HepG2 (cell line): ENCODE measurements at regions not wholly inside any gene's neighbourhood (a gene's known extent, or its start where the extent isn't known, plus 50 kb on each side); places are given as distances from the start of the nearest gene placed in this dataset.
A peak's percentile ranks its signal among the peaks of the same experiment; 100 is the strongest.

Source experiments
- ATAC-seq: fragments of 200-7000 bp; cut with Tn5 transposase; 3 replicates; pipeline ENCODE4 v1.9.1; 2020; ENCODE audit warnings: mild to moderate bottlenecking, moderate library complexity
- BruUV-seq: library from RNA; stranded (reverse); fragments of 400-500 nt; replicated peaks from 2 replicates; lab custom pipeline; 2021; lab: Mats Ljungman, UMichigan
- CTCF ChIA-PET: fragments of 300-600 bp; formaldehyde crosslinking; extraction: SDS; loops from one replicate; lab custom pipeline; 2021; ENCODE audit warnings: low total read pairs, inconsistent platforms, low intra/inter-chr PET ratio; lab: Yijun Ruan, JAX
- POLR2A ChIA-PET: fragments of 350-600 bp; sonication (Branson Sonifier 250); formaldehyde crosslinking; loops from one replicate; lab custom pipeline; 2020; ENCODE audit warnings: antibody characterized with exemption, inconsistent platforms; lab: Yijun Ruan, JAX
- DNase-seq: peaks from one replicate; pipeline ENCODE4 v3.0.0-alpha.2; 2015; ENCODE audit warnings: low spot score
- FAIRE-seq: peaks from 3 replicates; lab custom pipeline; 2011; peaks lifted over from hg19 to GRCh38; lab: Jason Lieb, UNC
- H2AFZ ChIP-seq: one replicate; pipeline ENCODE4 v1.6.1; 2011; ENCODE audit warnings: low read length, inconsistent platforms
- H3K27ac ChIP-seq: fragments of 300-600 bp; 3 replicates; pipeline ENCODE4 v1.8.0; 2011; ENCODE audit warnings: mixed run types, mild to moderate bottlenecking, mixed read lengths, low read length, inconsistent platforms; ENCODE audit not compliant: insufficient read depth; ENCODE audit errors: extremely low read length
- H3K27me3 ChIP-seq, 2 experiments: fragments of 200-600 bp in 1 of 2; 2 replicates in 1 of 2; 3 replicates in 1 of 2; pipeline versions ENCODE4 v1.6.0 to v1.8.0; 2011; ENCODE audit warnings: low read length in 2 of 2, mild to moderate bottlenecking in 2 of 2, moderate library complexity in 2 of 2, inconsistent platforms in 1 of 2; ENCODE audit not compliant: insufficient read depth in 2 of 2, control insufficient read depth in 1 of 2
- H3K36me3 ChIP-seq, 2 experiments: fragments of 200-600 bp in 1 of 2; replicated peaks in 1 of 2; 2 replicates in 1 of 2; 3 replicates in 1 of 2; pipeline versions ENCODE4 v1.5.1 to v1.8.0; 2011; ENCODE audit warnings: low read length in 2 of 2, inconsistent platforms in 1 of 2; ENCODE audit not compliant: insufficient read depth in 2 of 2, control insufficient read depth in 1 of 2
- H3K4me1 ChIP-seq: 2 replicates; pipeline ENCODE4 v1.5.1; 2012; ENCODE audit warnings: low read length, inconsistent platforms; ENCODE audit not compliant: insufficient read depth
- H3K4me2 ChIP-seq: 2 replicates; pipeline ENCODE4 v1.6.0; 2011; ENCODE audit warnings: low read depth, low read length, inconsistent platforms
- H3K4me3 ChIP-seq, 3 experiments: fragments of 200-600 bp in 1 of 3; sonication (generic), shearing (Covaris generic) in 1 of 3; replicated peaks in 1 of 3; 2 replicates each; pipeline ENCODE4 v1.5.1; 2011 to 2016; ENCODE audit warnings: low read length in 3 of 3, inconsistent platforms in 2 of 3, low read depth in 2 of 3, mild to moderate bottlenecking in 2 of 3, control low read depth in 1 of 3, mixed read lengths in 1 of 3; ENCODE audit not compliant: insufficient read depth in 1 of 3
- H3K79me2 ChIP-seq: one replicate; pipeline ENCODE4 v1.6.1; 2011; ENCODE audit warnings: low read length, inconsistent platforms; ENCODE audit not compliant: insufficient read depth
- H3K9ac ChIP-seq: 2 replicates; pipeline ENCODE4 v1.6.0; 2011; ENCODE audit warnings: mild to moderate bottlenecking, low read depth, low read length, inconsistent platforms; ENCODE audit not compliant: insufficient read depth
- H3K9me3 ChIP-seq: 2 replicates; pipeline ENCODE4 v1.5.1; 2012; ENCODE audit warnings: mild to moderate bottlenecking, low read length
- H4K20me1 ChIP-seq: 2 replicates; pipeline ENCODE4 v1.6.0; 2011; ENCODE audit warnings: inconsistent platforms, mild to moderate bottlenecking, low read length, moderate library complexity; ENCODE audit not compliant: insufficient read depth
- ATF7 ChIP-seq, 2 experiments: fragments of 450-650 bp in 1 of 2; sonication (generic) in 1 of 2; formaldehyde crosslinking in 1 of 2; IDR thresholded peaks; 2 replicates each; pipeline versions ENCODE4 v1.4.0 to v1.6.1; 2016 to 2020; ENCODE audit warnings: antibody characterized with exemption in 1 of 2, mild to moderate bottlenecking in 1 of 2, missing genetic modification reagents in 1 of 2
- CREB1 ChIP-seq, 2 experiments: fragments of 450-650 bp in 1 of 2; IDR thresholded peaks; 2 replicates each; pipeline ENCODE4 v1.6.1; 2016 to 2017; ENCODE audit warnings: control low read depth in 1 of 2, mild to moderate bottlenecking in 1 of 2, missing compliant biosample characterization in 1 of 2, missing genetic modification characterization in 1 of 2
- FOXC1 ChIP-seq: sonication (generic); formaldehyde crosslinking; IDR thresholded peaks from 2 replicates; pipeline ENCODE4 v1.8.0; 2022; ENCODE audit warnings: mild to moderate bottlenecking, missing genetic modification reagents, borderline replicate concordance
- GATAD1 ChIP-seq: IDR thresholded peaks from 2 replicates; pipeline ENCODE4 v1.6.1; 2016; ENCODE audit warnings: missing genetic modification reagents, missing compliant biosample characterization
- GLI4 ChIP-seq: sonication (generic); formaldehyde crosslinking; IDR thresholded peaks from 2 replicates; pipeline ENCODE4 v1.5.1; 2020; ENCODE audit warnings: missing genetic modification reagents, mild to moderate bottlenecking, moderate library complexity, borderline replicate concordance
- HCFC1 ChIP-seq: fragments of 150-350 bp; IDR thresholded peaks from 2 replicates; pipeline ENCODE4 v1.6.1; 2014; ENCODE audit warnings: low read depth, low read length
- ISL2 ChIP-seq: sonication (generic); formaldehyde crosslinking; IDR thresholded peaks from 2 replicates; pipeline ENCODE4 v1.5.0; 2020; ENCODE audit warnings: missing genetic modification reagents
- POLR2G ChIP-seq: fragments of 200-400 bp; formaldehyde crosslinking; IDR thresholded peaks from 2 replicates; pipeline ENCODE4 v1.6.1; 2018; ENCODE audit warnings: mild to moderate bottlenecking, low read depth, low read length, moderate library complexity
- RAD51 ChIP-seq: fragments of 450-650 bp; IDR thresholded peaks from 2 replicates; pipeline ENCODE4 v1.6.1; 2016; ENCODE audit warnings: borderline replicate concordance
- RORA ChIP-seq: sonication (generic); formaldehyde crosslinking; IDR thresholded peaks from 2 replicates; pipeline ENCODE4 v1.5.0; 2020; ENCODE audit warnings: mild to moderate bottlenecking, missing genetic modification reagents, moderate library complexity
- SRY ChIP-seq: sonication (generic); formaldehyde crosslinking; IDR thresholded peaks from 2 replicates; pipeline ENCODE4 v1.8.0; 2022; ENCODE audit warnings: mild to moderate bottlenecking, missing genetic modification reagents
- THAP7 ChIP-seq: sonication (generic); formaldehyde crosslinking; IDR thresholded peaks from 2 replicates; pipeline ENCODE4 v1.8.1; 2023; ENCODE audit warnings: mild to moderate bottlenecking, missing genetic modification reagents
- U2AF2 ChIP-seq: fragments of 200-400 bp; formaldehyde crosslinking; IDR thresholded peaks from 2 replicates; pipeline ENCODE4 v1.6.1; 2017; ENCODE audit warnings: low read depth, mild to moderate bottlenecking, low read length
- ZNF224 ChIP-seq: sonication (generic); formaldehyde crosslinking; IDR thresholded peaks from 2 replicates; pipeline ENCODE4 v1.5.0; 2020; ENCODE audit warnings: mild to moderate bottlenecking, missing genetic modification reagents
- ZNF530 ChIP-seq: sonication (generic); formaldehyde crosslinking; IDR thresholded peaks from 2 replicates; pipeline ENCODE4 v1.5.0; 2020; ENCODE audit warnings: low read depth, mild to moderate bottlenecking, missing genetic modification reagents
- ZNF576 ChIP-seq: sonication (generic); formaldehyde crosslinking; IDR thresholded peaks from 2 replicates; pipeline ENCODE4 v1.4.0; 2020; ENCODE audit warnings: mild to moderate bottlenecking, missing genetic modification reagents
- ZNF75D ChIP-seq: sonication (generic); formaldehyde crosslinking; IDR thresholded peaks from 2 replicates; pipeline ENCODE4 v1.8.1; 2023; ENCODE audit warnings: missing genetic modification reagents, mild to moderate bottlenecking, borderline replicate concordance
- WGBS: methylation state at CpG from one replicate; pipeline ENCODE4 v1.1.6; 2017; ENCODE audit warnings: low lambda C conversion rate; 5-methylcytosine and 5-hydroxymethylcytosine counted together
- in situ Hi-C: cut with HindIII; loops from 2 replicates; pipeline ENCODE4 v1.10.0; 2017; ENCODE audit warnings: low pct_unique_long_range_greater_than_20kb; ENCODE audit not compliant: extremely low pct_ligation_motif_present
- intact Hi-C: fragments of 100-400 bp; cut with micrococcal nuclease; formaldehyde crosslinking; loops from one replicate; pipeline ENCODE4 v1.10.0; 2022; ENCODE audit not compliant: unreplicated experiment
- TF ChIP-seq, protein P1 (sequence below): sonication (generic); formaldehyde crosslinking; IDR thresholded peaks from 2 replicates; pipeline ENCODE4 v1.4.0; 2020; ENCODE audit warnings: mild to moderate bottlenecking, missing genetic modification reagents

DNA sequence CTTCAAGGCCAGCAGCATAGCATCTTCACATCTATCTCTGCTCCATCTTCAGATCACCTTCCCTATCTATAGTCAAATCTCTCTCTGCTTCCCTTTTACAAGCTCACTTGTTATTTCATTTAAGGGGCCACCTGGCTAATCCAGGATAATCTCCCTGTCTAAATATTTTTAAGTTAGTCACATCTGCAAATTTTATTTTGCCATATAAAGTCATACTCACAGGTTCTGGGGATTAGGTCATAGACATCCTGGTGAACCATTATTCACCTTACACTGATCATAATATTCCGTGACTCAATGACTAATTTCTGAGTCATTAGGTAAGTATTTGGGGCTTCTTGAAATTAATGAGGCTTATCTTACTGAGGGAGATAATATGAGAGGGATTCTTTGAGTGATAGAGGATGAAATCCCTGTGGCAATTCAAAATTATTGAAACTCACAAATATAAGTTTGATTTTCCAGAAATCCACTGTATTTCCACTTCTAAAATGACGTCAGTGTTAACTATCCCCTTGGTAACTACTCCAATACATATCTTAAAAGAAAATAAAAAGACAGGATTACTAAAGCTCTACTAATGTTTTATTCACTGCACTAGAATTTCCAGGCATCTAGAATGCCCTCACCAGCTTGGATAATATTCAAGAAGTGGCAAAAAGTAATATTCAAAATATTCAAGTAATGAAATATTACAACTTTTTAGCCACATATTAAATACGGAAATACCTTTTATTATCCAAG, 93.7 kb upstream of the RBMS3 start:
- in situ Hi-C loops (no loop called here), intact Hi-C loops (no loop called here)
- Histone ChIP-seq H3K4me2 (no peak overlapping the region), H3K79me2 (no peaks in the 10 kb centered on the region), H4K20me1 (no peaks in the 10 kb centered on the region), H3K9ac (no peak overlapping the region), H3K27ac (no peak overlapping the region), H3K4me1 (no peaks in the 10 kb centered on the region), H3K36me3 (no peaks in the 10 kb centered on the region), H3K4me3 (no peak overlapping the region), H3K27me3 (no peaks in the 10 kb centered on the region), H2AFZ (no peak overlapping the region), H3K9me3 (0 out of 2 replicates have a peak, but pooled peaks cover 6% of the 10 kb centered on the region)
- ChIA-PET POLR2A (no interaction called here), CTCF (no interaction called here)
- WGBS = 2% methylated on average over 3 of the region's 3 CpGs
- TF ChIP-seq HCFC1 (no peak), ZNF576 (CRISPR knock-in tag) (no peak), ATF7 (IDR thresholded peaks at IDR 0.05) (peak; percentile 86), ATF7 (CRISPR knock-in tag; IDR thresholded peaks at IDR 0.05) (no peak), CREB1 (IDR thresholded peaks at IDR 0.05) (peak; percentile 46; the same call in 1 of the 2 replicates), CREB1 (CRISPR knock-in tag; IDR thresholded peaks at IDR 0.05) (no peak)
- TF ChIP-seq, protein P1, sequence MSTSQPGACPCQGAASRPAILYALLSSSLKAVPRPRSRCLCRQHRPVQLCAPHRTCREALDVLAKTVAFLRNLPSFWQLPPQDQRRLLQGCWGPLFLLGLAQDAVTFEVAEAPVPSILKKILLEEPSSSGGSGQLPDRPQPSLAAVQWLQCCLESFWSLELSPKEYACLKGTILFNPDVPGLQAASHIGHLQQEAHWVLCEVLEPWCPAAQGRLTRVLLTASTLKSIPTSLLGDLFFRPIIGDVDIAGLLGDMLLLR (CRISPR knock-in tag) = no peak
- ATAC-seq (no peak), FAIRE-seq (no peak), DNase-seq (no peak)
- BruUV-seq = no TSS peak

GRCh38 chr3:29189328-29189727, 91.5 kb upstream of the RBMS3 start:
- no peaks in the 10 kb centered on the region for H3K4me1 ChIP-seq
- no peaks in the 10 kb centered on the region for H4K20me1 ChIP-seq
- in situ Hi-C loops (no loop called here), intact Hi-C loops (no loop called here)
- CTCF ChIA-PET = no interaction called here
- FAIRE-seq (no peak), ATAC-seq (no peak), DNase-seq (no peak)
- no peak overlapping the region for H3K9ac ChIP-seq
- H2AFZ ChIP-seq = no peak overlapping the region
- H3K9me3 ChIP-seq = peaks cover 6% of the 10 kb centered on the region; the same call in 1 of the 2 replicates
- H3K4me3 ChIP-seq = no peak overlapping the region
- no peak for TF ChIP-seq RORA
- no peak for TF ChIP-seq RAD51
- no peak for TF ChIP-seq GATAD1 (CRISPR knock-in tag)
- no peak for TF ChIP-seq ZNF224 (CRISPR knock-in tag)
- no peak for TF ChIP-seq GLI4 (CRISPR knock-in tag)
- no peak for TF ChIP-seq ISL2 (CRISPR knock-in tag)
- TF ChIP-seq POLR2G = no peak
- no peak for TF ChIP-seq U2AF2
- TF ChIP-seq ZNF530 = no peak
- no peak for TF ChIP-seq THAP7 (CRISPR knock-in tag)
- no peak for TF ChIP-seq FOXC1
- no peak for TF ChIP-seq ZNF75D (CRISPR knock-in tag)
- TF ChIP-seq SRY (CRISPR knock-in tag) = no peak
- POLR2A ChIA-PET = no interaction called here
- no peak overlapping the region for H3K27ac ChIP-seq
- no peaks in the 10 kb centered on the region for H3K79me2 ChIP-seq
- no peaks in the 10 kb centered on the region for H3K27me3 ChIP-seq
- H3K4me2 ChIP-seq = no peak overlapping the region
- H3K36me3 ChIP-seq = no peaks in the 10 kb centered on the region
- no TSS peak for BruUV-seq
